IMR-90 (cell line): ENCODE measurements at regions not wholly inside any gene's neighbourhood (a gene's known extent, or its start where the extent isn't known, plus 50 kb on each side); places are given as distances from the start of the nearest gene placed in this dataset.
A peak's percentile ranks its signal among the peaks of the same experiment; 100 is the strongest.

Experiments
- ATAC-seq: fragments of 200-7000 bp; cut with Tn5 transposase; 2 replicates; pipeline ENCODE4 v1.9.1; 2020; ENCODE audit warnings: low read depth, mild to moderate bottlenecking, moderate library complexity
- BruUV-seq: library from RNA; stranded (reverse); fragments of 400-500 nt; replicated peaks from 2 replicates; lab custom pipeline; 2021; lab: Mats Ljungman, UMichigan
- CTCF ChIA-PET: fragments of 300-600 bp; formaldehyde crosslinking; extraction: SDS; loops from one replicate; lab custom pipeline; 2021; ENCODE audit warnings: antibody characterized with exemption; lab: Yijun Ruan, JAX
- POLR2A ChIA-PET: fragments of 300-600 bp; sonication (Branson Sonifier 250); formaldehyde crosslinking; loops from one replicate; lab custom pipeline; 2022; ENCODE audit warnings: antibody characterized with exemption; ENCODE audit not compliant: unreplicated experiment; lab: Charles Lee
- DNase-seq: peaks from one replicate; pipeline ENCODE4 v3.0.0; 2013
- H2AFZ ChIP-seq: replicated peaks from 2 replicates; pipeline ENCODE3; 2013; ENCODE audit warnings: low read length, mild to moderate bottlenecking; ENCODE audit not compliant: poor library complexity
- H2AK5ac ChIP-seq: 2 replicates; pipeline ENCODE4 v1.6.1; 2013; ENCODE audit warnings: low read depth, low read length, inconsistent platforms
- H2AK9ac ChIP-seq: replicated peaks from 2 replicates; pipeline ENCODE3; 2013; ENCODE audit warnings: mild to moderate bottlenecking, low read depth, low read length, moderate library complexity; ENCODE audit not compliant: poor library complexity
- H2BK120ac ChIP-seq: 2 replicates; pipeline ENCODE4 v1.6.1; 2013; ENCODE audit warnings: low read depth, low read length, inconsistent platforms
- H2BK15ac ChIP-seq: 3 replicates; pipeline ENCODE4 v1.6.1; 2013; ENCODE audit warnings: low read depth, low read length, inconsistent platforms
- H2BK20ac ChIP-seq: 2 replicates; pipeline ENCODE4 v1.6.1; 2013; ENCODE audit warnings: low read depth, mild to moderate bottlenecking, inconsistent platforms, low read length, moderate library complexity
- H2BK5ac ChIP-seq: 2 replicates; pipeline ENCODE4 v1.6.1; 2013; ENCODE audit warnings: mild to moderate bottlenecking, low read depth, low read length, inconsistent platforms; ENCODE audit not compliant: poor library complexity, severe bottlenecking
- H3K14ac ChIP-seq: replicated peaks from 2 replicates; pipeline ENCODE4 v1.6.1; 2013; ENCODE audit warnings: low read depth, low read length, inconsistent platforms
- H3K18ac ChIP-seq: 2 replicates; pipeline ENCODE4 v1.6.1; 2013; ENCODE audit warnings: low read depth, low read length, control low read depth
- H3K23ac ChIP-seq: 2 replicates; pipeline ENCODE4 v1.6.1; 2013; ENCODE audit warnings: low read depth, low read length, inconsistent platforms
- H3K27ac ChIP-seq: 2 replicates; pipeline ENCODE4 v1.5.1; 2013; ENCODE audit warnings: mild to moderate bottlenecking, control low read depth, low read length; ENCODE audit not compliant: insufficient read depth
- H3K27me3 ChIP-seq: 2 replicates; pipeline ENCODE4 v1.6.1; 2013; ENCODE audit warnings: low read length; ENCODE audit not compliant: control insufficient read depth, insufficient read depth
- H3K36me3 ChIP-seq: 2 replicates; pipeline ENCODE4 v1.6.1; 2013; ENCODE audit warnings: low read length, mixed read lengths; ENCODE audit not compliant: control insufficient read depth, insufficient read depth
- H3K4ac ChIP-seq: 2 replicates; pipeline ENCODE4 v1.6.1; 2013; ENCODE audit warnings: low read depth, low read length, inconsistent platforms
- H3K4me1 ChIP-seq: 2 replicates; pipeline ENCODE4 v1.6.1; 2013; ENCODE audit warnings: low read length, mixed read lengths; ENCODE audit not compliant: control insufficient read depth, insufficient read depth
- H3K4me2 ChIP-seq: 2 replicates; pipeline ENCODE4 v1.6.1; 2013; ENCODE audit warnings: low read depth, mild to moderate bottlenecking, control low read depth, low read length, moderate library complexity
- H3K4me3 ChIP-seq: 2 replicates; pipeline ENCODE4 v1.5.1; 2013; ENCODE audit warnings: low read depth, mild to moderate bottlenecking, control low read depth, low read length, moderate library complexity; ENCODE audit not compliant: insufficient read depth
- H3K56ac ChIP-seq: 2 replicates; pipeline ENCODE4 v1.6.1; 2013; ENCODE audit warnings: low read length, inconsistent platforms; ENCODE audit not compliant: insufficient read depth; ENCODE audit errors: extremely low read depth
- H3K79me1 ChIP-seq, 2 experiments: 2 replicates each; pipeline ENCODE4 v1.6.1; 2013; ENCODE audit warnings: low read length in 2 of 2, inconsistent platforms in 1 of 2, low read depth in 1 of 2
- H3K9ac ChIP-seq: 2 replicates; pipeline ENCODE4 v1.6.1; 2013; ENCODE audit warnings: low read depth, low read length, control low read depth
- H3K9me1 ChIP-seq: 2 replicates; pipeline ENCODE4 v1.6.1; 2013; ENCODE audit warnings: low read length, inconsistent platforms; ENCODE audit not compliant: insufficient read depth
- H3K9me3 ChIP-seq: 2 replicates; pipeline ENCODE4 v1.6.1; 2013; ENCODE audit warnings: low read length; ENCODE audit not compliant: control insufficient read depth, insufficient read depth
- H4K20me1 ChIP-seq: 2 replicates; pipeline ENCODE4 v1.6.1; 2013; ENCODE audit warnings: low read length, inconsistent platforms; ENCODE audit not compliant: insufficient read depth
- H4K5ac ChIP-seq: 2 replicates; pipeline ENCODE4 v1.6.1; 2013; ENCODE audit warnings: mild to moderate bottlenecking, low read depth, low read length, control low read depth
- H4K8ac ChIP-seq, 2 experiments: 2 replicates each; pipeline ENCODE4 v1.6.1; 2013; ENCODE audit warnings: low read depth in 2 of 2, low read length in 2 of 2, control low read depth in 1 of 2, inconsistent platforms in 1 of 2
- H4K91ac ChIP-seq: 2 replicates; pipeline ENCODE4 v1.6.1; 2013; ENCODE audit warnings: low read depth, low read length, inconsistent platforms; ENCODE audit not compliant: insufficient read depth
- SMC3 ChIP-seq: fragments of 150-350 bp; IDR thresholded peaks from 2 replicates; pipeline ENCODE4 v1.6.1; 2016; ENCODE audit warnings: low read depth, mild to moderate bottlenecking, antibody characterized with exemption, low read length, moderate library complexity
- WGBS, 2 experiments: methylation state at CpG; one replicate each; pipeline versions ENCODE4 v1.1.5 to v1.1.7; 2013; ENCODE audit warnings: missing lambda C conversion rate in 2 of 2; ENCODE audit not compliant: insufficient read length in 1 of 2; ENCODE audit errors: extremely low coverage in 2 of 2; 5-methylcytosine and 5-hydroxymethylcytosine counted together
- dilution Hi-C: fragments of 300-500 bp; cut with HindIII; formaldehyde crosslinking; loops from one replicate; pipeline ENCODE4 v1.14.3; 2018; ENCODE audit warnings: low sequenced_read_pairs; ENCODE audit not compliant: unreplicated experiment
- in situ Hi-C: fragments of 300-500 bp; cut with MboI; formaldehyde crosslinking; loops from 3 replicates; pipeline ENCODE4 v1.14.3; 2019; ENCODE audit warnings: low sequenced_read_pairs, inconsistent platforms, mixed read lengths
- intact Hi-C: fragments of 100-400 bp; cut with micrococcal nuclease; formaldehyde crosslinking; loops from 2 replicates; pipeline ENCODE4 v1.10.0; 2022

DNA sequence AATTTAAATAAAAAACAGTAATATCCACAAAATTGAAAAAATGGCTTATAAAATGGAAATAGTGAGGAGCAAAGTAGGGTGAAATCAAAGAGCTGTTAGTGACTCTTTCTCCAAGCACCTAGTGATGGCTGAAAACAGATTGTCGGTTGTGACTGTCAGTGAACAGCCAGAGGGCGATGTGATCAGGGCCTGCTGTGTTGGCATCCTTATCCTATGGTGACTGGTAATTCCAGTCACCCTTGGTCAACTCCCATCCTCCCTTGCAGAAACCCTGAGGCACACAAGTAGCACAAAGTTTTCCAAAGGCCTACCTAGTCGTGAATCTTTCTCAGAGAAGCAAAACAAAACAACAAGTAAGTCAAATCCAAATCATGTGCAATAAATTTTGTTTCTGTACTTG is 599.8 kb upstream of the CXADR start:
- no TSS peak for BruUV-seq
- Histone ChIP-seq H3K4me3 (no peak overlapping the region), H2BK15ac (no peak overlapping the region), H3K14ac (no peak overlapping the region), H4K5ac (no peak overlapping the region), H3K79me1 (no peaks in the 10 kb centered on the region), H3K4ac (no peak overlapping the region), H3K23ac (no peak overlapping the region), H3K56ac (no peak overlapping the region), H3K18ac (no peak overlapping the region), H2AFZ (peak overlapping the region; percentile 72), H3K4me2 (no peak overlapping the region), H2BK5ac (no peak overlapping the region), H3K9me1 (no peaks in the 10 kb centered on the region), H3K36me3 (no peaks in the 10 kb centered on the region), H3K9me3 (no peaks in the 10 kb centered on the region), H3K9ac (no peak overlapping the region), H4K20me1 (no peaks in the 10 kb centered on the region), H2BK20ac (no peak overlapping the region), H2AK5ac (no peak overlapping the region), H3K27ac (no peak overlapping the region), H4K91ac (no peak overlapping the region), H3K4me1 (no peaks in the 10 kb centered on the region), H4K8ac (no peak overlapping the region), H2BK120ac (no peak overlapping the region), H3K27me3 (no peaks in the 10 kb centered on the region), H2AK9ac (no peak overlapping the region)
- CTCF ChIA-PET, result no interaction called here
- TF ChIP-seq SMC3, result no peak
- DNase-seq (no peak), ATAC-seq (no peak)
- POLR2A ChIA-PET, result no interaction called here
- in situ Hi-C loops (no loop called here), intact Hi-C loops (no loop called here), dilution Hi-C loops (no loop called here)
- WGBS, 2 experiments, result no CpG with 5 or more reads among the region's 3 CpGs
